ENCODE measurements at regions not wholly inside any gene's neighbourhood (a gene's known extent, or its start where the extent isn't known, plus 50 kb on each side); places are given as distances from the start of the nearest gene placed in this dataset.

- Mint-ChIP-seq H3K9me3 (ENCODE audit: unreplicated experiment) (no peaks in the 10 kb centered on the region), H3K4me1 (ENCODE audit: low read depth, unreplicated experiment) (no peaks in the 10 kb centered on the region), H3K27me3 (ENCODE audit: insufficient read depth, unreplicated experiment) (peaks cover 9% of the 10 kb centered on the region), H3K4me3 (ENCODE audit: unreplicated experiment) (no peak overlapping the region), H3K36me3 (ENCODE audit: insufficient read depth, unreplicated experiment) (no peaks in the 10 kb centered on the region), H3K27ac (ENCODE audit: unreplicated experiment) (no peak overlapping the region)
- no TSS peak for BruUV-seq (replicated peaks)
- peak; percentile 55 to 62 for DNase-seq
- Histone ChIP-seq H3K36me3 (ENCODE audit: control insufficient read depth, insufficient read depth, low read length) (no peaks in the 10 kb centered on the region), H3K9me3 (no peaks in the 10 kb centered on the region), H3K4me1 (no peaks in the 10 kb centered on the region), H3K27me3 (replicated peaks; ENCODE audit: control insufficient read depth, insufficient read depth, low read length) (no peaks in the 10 kb centered on the region), H3K4me3 (ENCODE audit: low read depth, low read length) (no peak overlapping the region)
- no peak for TF ChIP-seq CTCF (IDR thresholded peaks at IDR 0.05; ENCODE audit: insufficient read depth in 1 of 2, low read depth in 1 of 2, low read length in 1 of 2, severe bottlenecking in 1 of 2, unreplicated experiment in 1 of 2)
- ChIA-PET CTCF (no interaction called here), POLR2A (no interaction called here)
- intact Hi-C loops (cut with micrococcal nuclease; ENCODE audit: unreplicated experiment), result no loop called here
Observed at GRCh38 chr1:37255136-37255795, 219.1 kb upstream of the ZC3H12A start.

- H3K4me1 ChIP-seq, result no peaks in the 10 kb centered on the region
- no peak for DNase-seq
- intact Hi-C loops (cut with micrococcal nuclease; ENCODE audit: unreplicated experiment), result no loop called here
- no peaks in the 10 kb centered on the region for H3K36me3 ChIP-seq (ENCODE audit: control insufficient read depth, insufficient read depth, low read length)
- Mint-ChIP-seq H3K4me3 (ENCODE audit: unreplicated experiment) (no peak overlapping the region), H3K27me3 (ENCODE audit: insufficient read depth, unreplicated experiment) (peaks cover 9% of the 10 kb centered on the region), H3K9me3 (ENCODE audit: unreplicated experiment) (no peaks in the 10 kb centered on the region), H3K27ac (ENCODE audit: unreplicated experiment) (no peak overlapping the region), H3K4me1 (ENCODE audit: low read depth, unreplicated experiment) (no peaks in the 10 kb centered on the region), H3K36me3 (ENCODE audit: insufficient read depth, unreplicated experiment) (no peaks in the 10 kb centered on the region)
- CTCF ChIA-PET, result no interaction called here
- no TSS peak for BruUV-seq (replicated peaks)
- H3K27me3 ChIP-seq (replicated peaks; ENCODE audit: control insufficient read depth, insufficient read depth, low read length), result no peaks in the 10 kb centered on the region
- H3K9me3 ChIP-seq, result no peaks in the 10 kb centered on the region
- no peak for TF ChIP-seq CTCF (IDR thresholded peaks at IDR 0.05; ENCODE audit: insufficient read depth in 1 of 2, low read depth in 1 of 2, low read length in 1 of 2, severe bottlenecking in 1 of 2, unreplicated experiment in 1 of 2)
- H3K4me3 ChIP-seq (ENCODE audit: low read depth, low read length), result no peak overlapping the region
- POLR2A ChIA-PET, result no interaction called here
Observed at GRCh38 chr1:37255868-37256267, 218.5 kb upstream of the ZC3H12A start.

GRCh38 chr1:37257646-37258045 is 216.7 kb upstream of the ZC3H12A start:
- no peak overlapping the region for H3K4me3 ChIP-seq (ENCODE audit: low read depth, low read length)
- no peaks in the 10 kb centered on the region for H3K36me3 ChIP-seq (ENCODE audit: control insufficient read depth, insufficient read depth, low read length)
- H3K9me3 Mint-ChIP-seq (ENCODE audit: unreplicated experiment), result no peaks in the 10 kb centered on the region
- peaks cover 9% of the 10 kb centered on the region for H3K27me3 Mint-ChIP-seq (ENCODE audit: insufficient read depth, unreplicated experiment)
- H3K4me1 ChIP-seq, result no peaks in the 10 kb centered on the region
- no peak for TF ChIP-seq CTCF (IDR thresholded peaks at IDR 0.05; ENCODE audit: insufficient read depth in 1 of 2, low read depth in 1 of 2, low read length in 1 of 2, severe bottlenecking in 1 of 2, unreplicated experiment in 1 of 2)
- no peaks in the 10 kb centered on the region for H3K27me3 ChIP-seq (replicated peaks; ENCODE audit: control insufficient read depth, insufficient read depth, low read length)
- no peak overlapping the region for H3K27ac Mint-ChIP-seq (ENCODE audit: unreplicated experiment)
- intact Hi-C loops (cut with micrococcal nuclease; ENCODE audit: unreplicated experiment), result no loop called here
- no peak overlapping the region for H3K4me3 Mint-ChIP-seq (ENCODE audit: unreplicated experiment)
- ChIA-PET POLR2A (no interaction called here), CTCF (no interaction called here)
- DNase-seq, result no peak
- H3K4me1 Mint-ChIP-seq (ENCODE audit: low read depth, unreplicated experiment), result no peaks in the 10 kb centered on the region
- H3K36me3 Mint-ChIP-seq (ENCODE audit: insufficient read depth, unreplicated experiment), result no peaks in the 10 kb centered on the region
- BruUV-seq (replicated peaks), result no TSS peak
- H3K9me3 ChIP-seq, result no peaks in the 10 kb centered on the region

All from Caco-2 (cell line).